ENCODE measurements at regions not wholly inside any gene's neighbourhood (a gene's known extent, or its start where the extent isn't known, plus 50 kb on each side); places are given as distances from the start of the nearest gene placed in this dataset.

DNA sequence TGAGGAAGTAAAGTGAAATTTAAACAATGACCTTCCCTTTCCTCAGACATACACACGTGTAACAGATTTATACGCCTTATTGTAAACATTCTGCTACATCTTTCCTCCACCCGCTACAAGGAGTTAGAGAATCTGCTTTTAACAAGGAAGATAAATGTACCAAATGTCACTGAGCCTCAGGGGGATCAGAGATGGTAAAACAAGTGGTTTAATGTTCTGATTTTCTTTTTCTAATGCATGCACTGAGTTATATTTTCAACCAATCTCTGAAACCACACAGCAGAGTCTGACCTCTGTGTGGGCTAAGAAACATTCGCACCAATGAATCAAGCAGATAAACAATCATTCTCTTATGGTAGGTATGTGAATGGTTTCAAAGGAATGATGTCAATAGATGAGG, 599.5 kb downstream of the ARL4A start:
- TF ChIP-seq FOSL1 (IDR thresholded peaks at IDR 0.05; ENCODE audit: low read depth) (no peak), RAD21 (IDR thresholded peaks at IDR 0.05; ENCODE audit: low read depth) (no peak), CTCF (IDR thresholded peaks at IDR 0.05 in 2 of 3, conservative IDR thresholded peaks at IDR 0.05 in 1 of 3; ENCODE audit: borderline replicate concordance in 1 of 3, insufficient read depth in 1 of 3, low read depth in 2 of 3, low read length in 2 of 3) (no peak), EZH2 (IDR thresholded peaks at IDR 0.05) (no peak), POLR2A (IDR thresholded peaks at IDR 0.05; ENCODE audit: borderline replicate concordance, extremely low read depth, insufficient read depth, insufficient read length) (no peak), EZH2phosphoT487 (IDR thresholded peaks at IDR 0.05; ENCODE audit: borderline replicate concordance) (no peak), ZFX (IDR thresholded peaks at IDR 0.05) (no peak), CBX3 (IDR thresholded peaks at IDR 0.05; ENCODE audit: low read depth) (no peak)
- TF ChIP-seq, protein P1, sequence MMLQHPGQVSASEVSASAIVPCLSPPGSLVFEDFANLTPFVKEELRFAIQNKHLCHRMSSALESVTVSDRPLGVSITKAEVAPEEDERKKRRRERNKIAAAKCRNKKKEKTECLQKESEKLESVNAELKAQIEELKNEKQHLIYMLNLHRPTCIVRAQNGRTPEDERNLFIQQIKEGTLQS (IDR thresholded peaks at IDR 0.05): no peak
- TF ChIP-seq, protein P2, sequence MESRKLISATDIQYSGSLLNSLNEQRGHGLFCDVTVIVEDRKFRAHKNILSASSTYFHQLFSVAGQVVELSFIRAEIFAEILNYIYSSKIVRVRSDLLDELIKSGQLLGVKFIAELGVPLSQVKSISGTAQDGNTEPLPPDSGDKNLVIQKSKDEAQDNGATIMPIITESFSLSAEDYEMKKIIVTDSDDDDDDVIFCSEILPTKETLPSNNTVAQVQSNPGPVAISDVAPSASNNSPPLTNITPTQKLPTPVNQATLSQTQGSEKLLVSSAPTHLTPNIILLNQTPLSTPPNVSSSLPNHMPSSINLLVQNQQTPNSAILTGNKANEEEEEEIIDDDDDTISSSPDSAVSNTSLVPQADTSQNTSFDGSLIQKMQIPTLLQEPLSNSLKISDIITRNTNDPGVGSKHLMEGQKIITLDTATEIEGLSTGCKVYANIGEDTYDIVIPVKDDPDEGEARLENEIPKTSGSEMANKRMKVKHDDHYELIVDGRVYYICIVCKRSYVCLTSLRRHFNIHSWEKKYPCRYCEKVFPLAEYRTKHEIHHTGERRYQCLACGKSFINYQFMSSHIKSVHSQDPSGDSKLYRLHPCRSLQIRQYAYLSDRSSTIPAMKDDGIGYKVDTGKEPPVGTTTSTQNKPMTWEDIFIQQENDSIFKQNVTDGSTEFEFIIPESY (IDR thresholded peaks at IDR 0.05; ENCODE audit: extremely low read depth, insufficient replicate concordance, low read length): no peak

Measured in HCT116 (cell line).